Keratinocyte (primary cell): ENCODE measurements at regions not wholly inside any gene's neighbourhood (a gene's known extent, or its start where the extent isn't known, plus 50 kb on each side); places are given as distances from the start of the nearest gene placed in this dataset.

Source experiments
- DNase-seq: peaks from one replicate; pipeline ENCODE4 v3.0.0-alpha.2; 2011; ENCODE audit warnings: low read depth, missing footprints, low spot score
- FAIRE-seq: peaks from 2 replicates; lab custom pipeline; 2011; peaks lifted over from hg19 to GRCh38; lab: Jason Lieb, UNC
- H2AFZ ChIP-seq: 2 replicates; pipeline ENCODE4 v1.6.0; 2012; ENCODE audit warnings: low read length, control low read depth, inconsistent platforms; ENCODE audit not compliant: control insufficient read depth
- H3K27ac ChIP-seq: 2 replicates; pipeline ENCODE4 v1.5.1; 2011; ENCODE audit warnings: low read length; ENCODE audit not compliant: control insufficient read depth, insufficient read depth
- H3K27me3 ChIP-seq: 3 replicates; pipeline ENCODE4 v1.6.0; 2011; ENCODE audit warnings: low read length; ENCODE audit not compliant: control insufficient read depth, insufficient read depth; ENCODE audit errors: extremely low read depth
- H3K36me3 ChIP-seq, 2 experiments: 2 replicates in 1 of 2; 3 replicates in 1 of 2; pipeline ENCODE4 v1.5.1; 2011; ENCODE audit warnings: low read length in 2 of 2, mild to moderate bottlenecking in 1 of 2; ENCODE audit not compliant: control insufficient read depth in 2 of 2, insufficient read depth in 2 of 2; ENCODE audit errors: extremely low read depth in 1 of 2
- H3K4me1 ChIP-seq: 3 replicates; pipeline ENCODE4 v1.5.1; 2011; ENCODE audit warnings: low read length; ENCODE audit not compliant: control insufficient read depth, insufficient read depth; ENCODE audit errors: extremely low read depth
- H3K4me2 ChIP-seq: 3 replicates; pipeline ENCODE4 v1.6.0; 2011; ENCODE audit warnings: low read depth, low read length; ENCODE audit not compliant: control insufficient read depth, insufficient read depth; ENCODE audit errors: extremely low read depth
- H3K4me3 ChIP-seq, 3 experiments: fragments of 200-600 bp in 1 of 3; sonication (generic) in 1 of 3; 2 replicates in 2 of 3; 3 replicates in 1 of 3; pipeline ENCODE4 v1.5.1; 2011 to 2016; ENCODE audit warnings: low read length in 3 of 3, mild to moderate bottlenecking in 3 of 3, control low read depth in 2 of 3, inconsistent platforms in 1 of 3, low read depth in 1 of 3, mixed read lengths in 1 of 3, mixed run types in 1 of 3, moderate library complexity in 1 of 3; ENCODE audit not compliant: control insufficient read depth in 2 of 3, insufficient read depth in 2 of 3; ENCODE audit errors: extremely low read depth in 1 of 3
- H3K79me2 ChIP-seq: 2 replicates; pipeline ENCODE4 v1.6.0; 2012; ENCODE audit warnings: low read length; ENCODE audit not compliant: control insufficient read depth, insufficient read depth
- H3K9ac ChIP-seq: 3 replicates; pipeline ENCODE4 v1.6.0; 2011; ENCODE audit warnings: low read length; ENCODE audit not compliant: control insufficient read depth, insufficient read depth; ENCODE audit errors: extremely low read depth
- H3K9me1 ChIP-seq: 3 replicates; pipeline ENCODE4 v1.6.0; 2011; ENCODE audit warnings: low read length; ENCODE audit not compliant: control insufficient read depth, insufficient read depth; ENCODE audit errors: extremely low read depth
- H3K9me3 ChIP-seq: 2 replicates; pipeline ENCODE4 v1.5.1; 2012; ENCODE audit warnings: low read depth, low read length; ENCODE audit not compliant: control insufficient read depth
- H4K20me1 ChIP-seq: 3 replicates; pipeline ENCODE4 v1.6.0; 2011; ENCODE audit warnings: low read length; ENCODE audit not compliant: control insufficient read depth, insufficient read depth; ENCODE audit errors: extremely low read depth
- EZH2 ChIP-seq: IDR thresholded peaks from one replicate; pipeline ENCODE4 v1.6.1; 2012; ENCODE audit warnings: inconsistent platforms, mild to moderate bottlenecking, low read length, moderate library complexity
- dilution Hi-C: fragments of 300-500 bp; cut with MboI; formaldehyde crosslinking; loops from one replicate; pipeline ENCODE4 v1.7.0; 2020; ENCODE audit warnings: low sequenced_read_pairs; ENCODE audit not compliant: extremely low pct_ligation_motif_present
- TF ChIP-seq, protein P1 (sequence below), 3 experiments: IDR thresholded peaks in 1 of 3; conservative IDR thresholded peaks in 1 of 3; optimal IDR thresholded peaks in 1 of 3; 2 replicates in 2 of 3; 3 replicates in 1 of 3; pipeline versions ENCODE3 to v1.5.1; 2011; ENCODE audit warnings: low read length in 3 of 3, mild to moderate bottlenecking in 3 of 3, moderate library complexity in 2 of 3, control low read depth in 1 of 3, inconsistent platforms in 1 of 3; ENCODE audit not compliant: insufficient read depth in 2 of 3; ENCODE audit errors: extremely low read depth in 1 of 3

DNA sequence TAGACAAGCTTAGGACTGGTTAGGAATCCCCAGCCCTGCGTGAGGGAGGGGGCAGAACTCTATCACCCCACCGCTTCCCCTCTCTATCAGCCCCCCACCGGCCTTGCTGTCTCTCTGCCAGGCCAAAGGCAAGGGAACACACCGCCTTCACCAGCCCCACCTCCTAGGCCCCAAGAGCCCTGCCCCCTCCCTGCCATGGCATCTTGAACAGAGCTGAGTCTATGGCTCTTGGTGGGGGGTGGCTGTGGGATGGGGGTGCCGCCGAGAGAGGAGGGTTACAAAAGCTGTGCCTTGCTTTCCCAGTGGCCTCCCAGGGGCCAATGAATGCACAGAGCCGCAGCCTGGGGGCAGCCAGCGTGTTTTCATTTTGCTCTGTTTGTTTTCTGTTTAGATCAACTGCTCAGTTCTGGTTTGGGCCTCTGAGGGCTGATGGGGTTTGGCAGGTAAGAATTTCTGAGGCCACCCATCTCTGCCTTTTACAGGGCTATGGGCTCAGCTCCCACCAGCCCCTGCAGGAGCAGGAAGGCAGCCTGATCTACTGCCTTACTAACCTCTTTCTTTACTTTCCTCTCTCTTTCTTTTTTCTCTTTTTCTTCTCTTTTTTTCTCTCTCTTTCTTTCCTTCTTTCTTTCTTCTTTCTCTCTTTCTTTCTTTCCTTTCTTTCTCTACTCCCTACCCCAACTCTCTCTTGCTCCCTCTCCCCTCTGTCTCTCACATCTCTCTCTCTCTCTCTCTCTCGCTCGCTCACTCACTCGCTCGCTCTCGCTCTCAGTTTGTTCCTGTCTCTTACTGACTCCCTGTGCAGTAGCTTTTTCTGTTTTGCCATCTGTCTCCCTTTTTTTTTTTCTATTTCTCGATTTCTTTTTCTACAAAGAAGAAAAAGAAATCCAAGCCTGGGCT lies 128.3 kb downstream of the PJA1 start:
- H3K9ac ChIP-seq: no peak overlapping the region
- H3K9me3 ChIP-seq: no peaks in the 10 kb centered on the region
- FAIRE-seq (no peak), DNase-seq (no peak)
- no peaks in the 10 kb centered on the region for H3K9me1 ChIP-seq
- no peak overlapping the region for H2AFZ ChIP-seq
- dilution Hi-C loops: no loop called here
- no peak overlapping the region for H3K4me3 ChIP-seq
- no peak overlapping the region for H3K4me2 ChIP-seq
- TF ChIP-seq, protein P1, sequence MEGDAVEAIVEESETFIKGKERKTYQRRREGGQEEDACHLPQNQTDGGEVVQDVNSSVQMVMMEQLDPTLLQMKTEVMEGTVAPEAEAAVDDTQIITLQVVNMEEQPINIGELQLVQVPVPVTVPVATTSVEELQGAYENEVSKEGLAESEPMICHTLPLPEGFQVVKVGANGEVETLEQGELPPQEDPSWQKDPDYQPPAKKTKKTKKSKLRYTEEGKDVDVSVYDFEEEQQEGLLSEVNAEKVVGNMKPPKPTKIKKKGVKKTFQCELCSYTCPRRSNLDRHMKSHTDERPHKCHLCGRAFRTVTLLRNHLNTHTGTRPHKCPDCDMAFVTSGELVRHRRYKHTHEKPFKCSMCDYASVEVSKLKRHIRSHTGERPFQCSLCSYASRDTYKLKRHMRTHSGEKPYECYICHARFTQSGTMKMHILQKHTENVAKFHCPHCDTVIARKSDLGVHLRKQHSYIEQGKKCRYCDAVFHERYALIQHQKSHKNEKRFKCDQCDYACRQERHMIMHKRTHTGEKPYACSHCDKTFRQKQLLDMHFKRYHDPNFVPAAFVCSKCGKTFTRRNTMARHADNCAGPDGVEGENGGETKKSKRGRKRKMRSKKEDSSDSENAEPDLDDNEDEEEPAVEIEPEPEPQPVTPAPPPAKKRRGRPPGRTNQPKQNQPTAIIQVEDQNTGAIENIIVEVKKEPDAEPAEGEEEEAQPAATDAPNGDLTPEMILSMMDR (optimal IDR thresholded peaks at IDR 0.05 in 1 of 3, IDR thresholded peaks at IDR 0.05 in 1 of 3, conservative IDR thresholded peaks at IDR 0.05 in 1 of 3; ENCODE audit: extremely low read depth in 1 of 3, insufficient read depth in 2 of 3, low read length in 3 of 3): no peak
- no peak for TF ChIP-seq EZH2
- no peaks in the 10 kb centered on the region for H3K36me3 ChIP-seq
- no peaks in the 10 kb centered on the region for H4K20me1 ChIP-seq
- no peak overlapping the region for H3K27ac ChIP-seq
- H3K79me2 ChIP-seq: no peaks in the 10 kb centered on the region
- no peaks in the 10 kb centered on the region for H3K27me3 ChIP-seq
- H3K4me1 ChIP-seq: peaks cover 14% of the 10 kb centered on the region

- H3K4me1 ChIP-seq: peaks cover 28% of the 10 kb centered on the region
- H3K4me3 ChIP-seq: no peak overlapping the region
- no peak overlapping the region for H3K9ac ChIP-seq
- no peaks in the 10 kb centered on the region for H3K27me3 ChIP-seq
- H3K27ac ChIP-seq: no peak overlapping the region
- dilution Hi-C loops: no loop called here
- TF ChIP-seq EZH2: no peak
- TF ChIP-seq, protein P1 (optimal IDR thresholded peaks at IDR 0.05 in 1 of 3, IDR thresholded peaks at IDR 0.05 in 1 of 3, conservative IDR thresholded peaks at IDR 0.05 in 1 of 3; ENCODE audit: extremely low read depth in 1 of 3, insufficient read depth in 2 of 3, low read length in 3 of 3): no peak
- H3K36me3 ChIP-seq: no peaks in the 10 kb centered on the region
- FAIRE-seq (no peak), DNase-seq (no peak)
- no peaks in the 10 kb centered on the region for H3K9me1 ChIP-seq
- H2AFZ ChIP-seq: no peak overlapping the region
- no peak overlapping the region for H3K4me2 ChIP-seq
- H3K79me2 ChIP-seq: no peaks in the 10 kb centered on the region
- no peaks in the 10 kb centered on the region for H3K9me3 ChIP-seq
- no peaks in the 10 kb centered on the region for H4K20me1 ChIP-seq
Measured at GRCh38 chrX:69034451-69034850, 130.8 kb downstream of the PJA1 start.
